ENCODE measurements at regions not wholly inside any gene's neighbourhood (a gene's known extent, or its start where the extent isn't known, plus 50 kb on each side); places are given as distances from the start of the nearest gene placed in this dataset.

GRCh38 chr19:31567776-31568175, 218.5 kb upstream of the TSHZ3 start:
- no peak for DNase-seq

GRCh38 chr19:31568724-31569123, 219.5 kb upstream of the TSHZ3 start:
- DNase-seq: no peak

- DNase-seq: no peak
These were observed 221.5 kb upstream of the TSHZ3 start for GRCh38 chr19:31570718-31571117.

GRCh38 chr19:31572102-31572975, 223.1 kb upstream of the TSHZ3 start:
- no peak for DNase-seq

GRCh38 chr19:31572976-31573298, 223.7 kb upstream of the TSHZ3 start:
- no peak for DNase-seq

GRCh38 chr19:31574251-31574973, 225.2 kb upstream of the TSHZ3 start:
- DNase-seq: no peak

- DNase-seq: no peak
These were observed 226.7 kb upstream of the TSHZ3 start for GRCh38 chr19:31575846-31576335.

GRCh38 chr19:31578326-31578725, 229.1 kb upstream of the TSHZ3 start:
- DNase-seq: no peak

- DNase-seq: no peak
These were observed 233.9 kb upstream of the TSHZ3 start for GRCh38 chr19:31583148-31583547.

- no peak for DNase-seq
These were observed 237.0 kb upstream of the TSHZ3 start for GRCh38 chr19:31586282-31586681.

GRCh38 chr19:31589109-31589508, 239.9 kb upstream of the TSHZ3 start:
- DNase-seq: no peak

GRCh38 chr19:31591258-31591657, 242.0 kb upstream of the TSHZ3 start:
- DNase-seq: no peak

- DNase-seq: no peak
These were observed 243.2 kb upstream of the TSHZ3 start for GRCh38 chr19:31592456-31592855.

- DNase-seq: no peak
These were observed 245.5 kb upstream of the TSHZ3 start for GRCh38 chr19:31594701-31595100.

- no peak for DNase-seq
These were observed 246.3 kb upstream of the TSHZ3 start for GRCh38 chr19:31595521-31595920.

GRCh38 chr19:31596751-31597150, 247.5 kb upstream of the TSHZ3 start:
- no peak for DNase-seq

- no peak for DNase-seq
These were observed 248.4 kb upstream of the TSHZ3 start for GRCh38 chr19:31597616-31598015.

- no peak for DNase-seq
These were observed 249.5 kb upstream of the TSHZ3 start for GRCh38 chr19:31598730-31599238.

GRCh38 chr19:31600731-31601295, 251.6 kb upstream of the TSHZ3 start:
- no peak for DNase-seq

- DNase-seq: no peak
These were observed 252.6 kb upstream of the TSHZ3 start for GRCh38 chr19:31601855-31602254.

- DNase-seq: no peak
These were observed 253.3 kb upstream of the TSHZ3 start for GRCh38 chr19:31602548-31602947.

GRCh38 chr19:31604493-31605040, 255.3 kb upstream of the TSHZ3 start:
- DNase-seq: no peak

GRCh38 chr19:31610018-31610417, 260.8 kb upstream of the TSHZ3 start:
- no peak for DNase-seq

All from activated effector memory CD4-positive, alpha-beta T cell treated with Interleukin-2 at 50 U/mL for 16 hours (primary cell).